ENCODE measurements at regions not wholly inside any gene's neighbourhood (a gene's known extent, or its start where the extent isn't known, plus 50 kb on each side); places are given as distances from the start of the nearest gene placed in this dataset.

- TF ChIP-seq CTCF (IDR thresholded peaks at IDR 0.05) (peak in 3 of 4 experiments; percentile 6 to 23 (median 17)), POLR2A (IDR thresholded peaks at IDR 0.05) (no peak)
Observed at GRCh38 chr1:185681034-185681633, 53.1 kb upstream of the HMCN1 start.
